GM23248 (cell line): ENCODE measurements at regions not wholly inside any gene's neighbourhood (a gene's known extent, or its start where the extent isn't known, plus 50 kb on each side); places are given as distances from the start of the nearest gene placed in this dataset.

Experiments
- EZH2 ChIP-seq: fragments of 200-600 bp; sonication (generic); IDR thresholded peaks from 2 replicates; pipeline ENCODE4 v1.6.1; 2018; ENCODE audit warnings: antibody characterized with exemption, mild to moderate bottlenecking; ENCODE audit not compliant: insufficient read depth, poor library complexity, severe bottlenecking
- EZH2phosphoT487 ChIP-seq: fragments of 200-600 bp; sonication (generic); IDR thresholded peaks from 2 replicates; pipeline ENCODE4 v1.6.1; 2018; ENCODE audit warnings: antibody characterized with exemption, moderate library complexity, mild to moderate bottlenecking, low read depth; ENCODE audit not compliant: insufficient read depth

- no peak for TF ChIP-seq EZH2phosphoT487
- TF ChIP-seq EZH2, result no peak
Measured at GRCh38 chr15:99466701-99467337, 99.0 kb upstream of the MEF2A start.
